ENCODE measurements at regions not wholly inside any gene's neighbourhood (a gene's known extent, or its start where the extent isn't known, plus 50 kb on each side); places are given as distances from the start of the nearest gene placed in this dataset.

DNA sequence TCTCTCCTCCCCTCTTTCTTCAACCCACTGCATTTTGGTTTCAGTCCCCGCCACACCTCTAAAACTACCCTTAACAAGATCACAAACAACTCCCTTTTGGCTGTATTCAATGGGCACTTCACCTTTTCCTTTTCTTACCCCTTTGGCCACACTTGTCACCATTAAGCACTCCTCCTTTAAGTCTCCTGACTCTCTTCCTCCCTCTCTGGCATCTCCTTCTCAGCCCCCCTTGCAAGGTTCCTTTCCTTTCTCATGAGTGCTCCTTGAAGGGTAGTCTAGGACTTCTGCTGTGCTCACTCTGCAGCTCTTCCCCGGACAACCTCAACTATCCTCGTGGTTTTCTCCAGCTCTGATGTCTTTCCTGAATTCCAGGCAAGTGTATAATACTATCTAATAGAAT is 103.7 kb downstream of the RPL22L1 start:
- Histone ChIP-seq H3K27ac (ENCODE audit: insufficient read depth, low read depth, low read length) (no peak overlapping the region), H3K27me3 (ENCODE audit: control insufficient read depth in 2 of 2, insufficient read depth in 2 of 2, low read length in 2 of 2) (no peaks in the 10 kb centered on the region), H3K9me3 (replicated peaks; ENCODE audit: control insufficient read depth, insufficient read depth, low read length) (no peaks in the 10 kb centered on the region), H3K36me3 (ENCODE audit: control insufficient read depth in 2 of 2, extremely low read depth in 1 of 2, insufficient read depth in 2 of 2, low read length in 2 of 2) (no peaks in the 10 kb centered on the region), H3K4me2 (ENCODE audit: insufficient read depth, low read length) (no peak overlapping the region), H3K4me1 (ENCODE audit: control insufficient read depth, extremely low read depth, insufficient read depth, low read length) (no peaks in the 10 kb centered on the region), H3K9ac (replicated peaks; ENCODE audit: extremely low read depth, insufficient read depth, low read length) (no peak overlapping the region), H3K9me1 (replicated peaks; ENCODE audit: control insufficient read depth, extremely low read depth, insufficient read depth, low read length) (no peaks in the 10 kb centered on the region), H3K79me2 (ENCODE audit: control insufficient read depth, insufficient read depth, low read length) (no peaks in the 10 kb centered on the region), H2AFZ (ENCODE audit: low read depth, low read length) (no peak overlapping the region), H3K4me3 (replicated peaks in 1 of 3; ENCODE audit: insufficient read depth in 1 of 3, low read depth in 1 of 3, low read length in 3 of 3) (no peak overlapping the region), H4K20me1 (replicated peaks; ENCODE audit: control insufficient read depth, extremely low read depth, insufficient read depth, low read length) (no peaks in the 10 kb centered on the region)
- CTCF ChIA-PET, result interaction anchor here (1.4 to 1.7 kb wide), 2 partner anchors 36 to 43 kb away, joined by 3 to 8 read pairs; no protein-coding TSS in a partner anchor
- POLR2A ChIA-PET, result no interaction called here
- no peak for FAIRE-seq
- intact Hi-C loops (cut with micrococcal nuclease) (no loop called here), dilution Hi-C loops (cut with MboI; ENCODE audit: extremely low pct_ligation_motif_present, low sequenced_read_pairs) (no loop called here)
- DNase-seq (ENCODE audit: low read depth, low spot score), result no peak
- BruUV-seq (replicated peaks), result no TSS peak
- TF ChIP-seq POLR2AphosphoS5 (IDR thresholded peaks at IDR 0.05; ENCODE audit: insufficient read depth, low read depth, low read length) (no peak), MAX (IDR thresholded peaks at IDR 0.05; ENCODE audit: insufficient read depth, insufficient read length) (no peak), EZH2 (IDR thresholded peaks at IDR 0.05; ENCODE audit: borderline replicate concordance, low read depth, low read length, severe bottlenecking) (no peak), GATA2 (IDR thresholded peaks at IDR 0.05; ENCODE audit: insufficient read depth, insufficient read length, low read depth, low read length) (no peak), POLR2A (IDR thresholded peaks at IDR 0.05; ENCODE audit: low read depth, low read length) (no peak)
- TF ChIP-seq, protein P1, sequence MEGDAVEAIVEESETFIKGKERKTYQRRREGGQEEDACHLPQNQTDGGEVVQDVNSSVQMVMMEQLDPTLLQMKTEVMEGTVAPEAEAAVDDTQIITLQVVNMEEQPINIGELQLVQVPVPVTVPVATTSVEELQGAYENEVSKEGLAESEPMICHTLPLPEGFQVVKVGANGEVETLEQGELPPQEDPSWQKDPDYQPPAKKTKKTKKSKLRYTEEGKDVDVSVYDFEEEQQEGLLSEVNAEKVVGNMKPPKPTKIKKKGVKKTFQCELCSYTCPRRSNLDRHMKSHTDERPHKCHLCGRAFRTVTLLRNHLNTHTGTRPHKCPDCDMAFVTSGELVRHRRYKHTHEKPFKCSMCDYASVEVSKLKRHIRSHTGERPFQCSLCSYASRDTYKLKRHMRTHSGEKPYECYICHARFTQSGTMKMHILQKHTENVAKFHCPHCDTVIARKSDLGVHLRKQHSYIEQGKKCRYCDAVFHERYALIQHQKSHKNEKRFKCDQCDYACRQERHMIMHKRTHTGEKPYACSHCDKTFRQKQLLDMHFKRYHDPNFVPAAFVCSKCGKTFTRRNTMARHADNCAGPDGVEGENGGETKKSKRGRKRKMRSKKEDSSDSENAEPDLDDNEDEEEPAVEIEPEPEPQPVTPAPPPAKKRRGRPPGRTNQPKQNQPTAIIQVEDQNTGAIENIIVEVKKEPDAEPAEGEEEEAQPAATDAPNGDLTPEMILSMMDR (IDR thresholded peaks at IDR 0.05; ENCODE audit: extremely low read depth in 1 of 2, insufficient read depth in 1 of 2, low read depth in 1 of 2, low read length in 2 of 2), result no peak
